ENCODE measurements at regions not wholly inside any gene's neighbourhood (a gene's known extent, or its start where the extent isn't known, plus 50 kb on each side); places are given as distances from the start of the nearest gene placed in this dataset.
A peak's percentile ranks its signal among the peaks of the same experiment; 100 is the strongest.
"Not testable (repeated sequence)": the region's sequence is repeated elsewhere in the genome, so short reads cannot be mapped to it uniquely, and the experiment has no call there.

GRCh38 chr4:75194180-75194579 is 261.3 kb downstream of the PARM1 start:
- Histone ChIP-seq H3K4me1 (no peaks in the 10 kb centered on the region), H3K27me3 (no peaks in the 10 kb centered on the region), H3K36me3 (no peaks in the 10 kb centered on the region), H3K27ac (no peak overlapping the region), H3K4me3 (no peak overlapping the region), H3K9me3 (no peaks in the 10 kb centered on the region)
- DNase-seq (no peak), ATAC-seq (no peak)
- intact Hi-C loops (cut with DNase I), result no loop called here
- TF ChIP-seq CTCF (IDR thresholded peaks at IDR 0.05) (no peak), POLR2A (IDR thresholded peaks at IDR 0.05) (no peak)
- WGBS (ENCODE audit: insufficient coverage, low coverage, low lambda C conversion rate, missing lambda C conversion rate), result 82% methylated on average over 4 of the region's 8 CpGs

GRCh38 chr4:75192182-75192581 is 259.3 kb downstream of the PARM1 start:
- H3K9me3 ChIP-seq; H3K27me3 ChIP-seq; DNase-seq; ATAC-seq; H3K4me3 ChIP-seq; H3K27ac ChIP-seq; H3K36me3 ChIP-seq; H3K4me1 ChIP-seq; intact Hi-C loops (cut with DNase I): not testable (repeated sequence)
- WGBS (ENCODE audit: insufficient coverage, low coverage, low lambda C conversion rate, missing lambda C conversion rate), result 88% methylated on average over 2 of the region's 2 CpGs

GRCh38 chr4:75189711-75190335 is 256.9 kb downstream of the PARM1 start:
- intact Hi-C loops (cut with DNase I), result no loop called here
- Histone ChIP-seq H3K4me3 (no peak overlapping the region), H3K27ac (no peak overlapping the region), H3K9me3 (no peaks in the 10 kb centered on the region), H3K4me1 (no peaks in the 10 kb centered on the region), H3K36me3 (no peaks in the 10 kb centered on the region), H3K27me3 (no peaks in the 10 kb centered on the region)
- 48% methylated on average over 4 of the region's 4 CpGs for WGBS (ENCODE audit: insufficient coverage, low coverage, low lambda C conversion rate, missing lambda C conversion rate)
- DNase-seq (no peak), ATAC-seq (no peak)
- TF ChIP-seq POLR2A (IDR thresholded peaks at IDR 0.05), result no peak

- H3K27me3 ChIP-seq, result no peaks in the 10 kb centered on the region
- H3K4me1 ChIP-seq, result no peaks in the 10 kb centered on the region
- intact Hi-C loops (cut with DNase I), result no loop called here
- peak; percentile 56 to 84 (median 61) for ATAC-seq
- H3K27ac ChIP-seq, result peak overlapping the region in 1 of 3 donors; percentile 38
- peak overlapping the region in 1 of 3 donors; percentile 12 for H3K4me3 ChIP-seq
- no peaks in the 10 kb centered on the region for H3K36me3 ChIP-seq
- no peak for TF ChIP-seq POLR2A (IDR thresholded peaks at IDR 0.05)
- no peak for TF ChIP-seq CTCF (IDR thresholded peaks at IDR 0.05)
- DNase-seq, result peak in 1 of 3 donors; percentile 20
- H3K9me3 ChIP-seq, result no peaks in the 10 kb centered on the region
- WGBS (ENCODE audit: insufficient coverage, low coverage, low lambda C conversion rate, missing lambda C conversion rate), result 34% methylated on average over 6 of the region's 10 CpGs
Measured at GRCh38 chr4:75180790-75181776, 248.2 kb downstream of the PARM1 start.

- ATAC-seq, result no peak
- Histone ChIP-seq H3K4me3 (no peak overlapping the region), H3K27ac (no peak overlapping the region), H3K4me1 (no peaks in the 10 kb centered on the region), H3K9me3 (no peaks in the 10 kb centered on the region), H3K36me3 (no peaks in the 10 kb centered on the region), H3K27me3 (no peaks in the 10 kb centered on the region)
- intact Hi-C loops (cut with DNase I), result no loop called here
- TF ChIP-seq CTCF (IDR thresholded peaks at IDR 0.05), result no peak
- TF ChIP-seq POLR2A (IDR thresholded peaks at IDR 0.05), result no peak
- no peak for DNase-seq
Measured at GRCh38 chr4:75180217-75180616, 247.3 kb downstream of the PARM1 start.

Measured in right lobe of liver (tissue), 6 donors.